Activated CD4-positive, alpha-beta T cell treated with anti-CD3 and anti-CD28 coated beads, Interleukin-2, amount 50 U/mL, for 4 hours (primary cell): ENCODE measurements at regions not wholly inside any gene's neighbourhood (a gene's known extent, or its start where the extent isn't known, plus 50 kb on each side); places are given as distances from the start of the nearest gene placed in this dataset.

Experiments used
- DNase-seq, 2 experiments: peaks; one replicate each; pipeline ENCODE4 v3.0.0-alpha.2; 2020

DNA sequence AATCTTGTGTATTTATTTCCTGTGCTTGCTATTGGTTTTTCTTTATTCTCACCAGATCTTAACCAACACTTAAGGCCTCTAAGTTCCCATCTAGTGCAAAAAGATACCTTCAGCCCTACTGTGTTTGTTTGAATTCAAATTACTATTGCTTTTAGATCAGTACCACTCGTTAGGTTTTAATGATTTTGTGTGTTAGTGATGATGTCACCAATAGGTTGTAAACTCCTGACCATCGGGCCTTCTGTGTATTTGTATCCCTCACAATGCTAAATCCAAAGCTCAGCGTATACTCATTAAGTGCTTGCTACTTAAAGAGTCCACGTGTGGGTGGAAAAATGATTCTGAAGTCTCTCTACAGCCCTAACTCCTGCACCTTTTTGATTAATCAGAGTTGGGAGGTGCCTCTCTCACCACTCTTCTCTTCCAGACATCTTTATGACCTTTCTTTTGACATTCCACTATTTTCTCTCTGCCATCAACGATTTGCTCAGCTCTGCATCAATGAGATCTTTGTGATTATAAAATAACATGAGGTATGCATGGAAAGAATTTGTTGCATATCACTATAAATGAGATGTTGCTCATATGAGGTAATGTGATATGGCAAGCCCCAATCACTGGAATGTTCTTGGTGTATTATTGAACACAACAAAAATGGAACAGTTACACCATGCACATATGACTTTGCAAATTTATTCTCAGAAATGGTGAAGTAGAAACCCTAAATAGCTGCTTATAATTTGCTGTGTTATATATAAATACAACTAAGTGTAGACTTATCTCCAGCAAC lies 55.1 kb upstream of the LAMA2 start:
- no peak for DNase-seq

DNA sequence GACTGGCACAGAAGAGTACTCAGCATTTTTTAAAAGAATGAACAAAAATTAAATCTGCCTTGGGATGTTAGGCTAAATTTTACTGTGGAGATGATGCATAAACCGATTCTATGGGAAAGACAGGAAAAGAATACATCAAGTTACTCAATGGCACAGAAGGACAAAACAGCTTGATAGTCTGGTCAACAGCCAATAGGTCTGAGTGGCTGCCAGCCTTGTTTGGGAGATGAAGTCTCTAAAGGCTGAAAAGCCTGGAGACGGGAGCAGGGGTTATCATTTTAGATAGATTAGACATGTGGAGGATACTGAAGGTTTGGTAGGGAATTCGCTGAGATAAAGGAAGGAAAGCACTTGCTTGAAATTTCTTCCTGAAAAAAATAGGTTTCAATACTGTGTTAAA lies 56.3 kb upstream of the LAMA2 start:
- DNase-seq, result no peak

DNA sequence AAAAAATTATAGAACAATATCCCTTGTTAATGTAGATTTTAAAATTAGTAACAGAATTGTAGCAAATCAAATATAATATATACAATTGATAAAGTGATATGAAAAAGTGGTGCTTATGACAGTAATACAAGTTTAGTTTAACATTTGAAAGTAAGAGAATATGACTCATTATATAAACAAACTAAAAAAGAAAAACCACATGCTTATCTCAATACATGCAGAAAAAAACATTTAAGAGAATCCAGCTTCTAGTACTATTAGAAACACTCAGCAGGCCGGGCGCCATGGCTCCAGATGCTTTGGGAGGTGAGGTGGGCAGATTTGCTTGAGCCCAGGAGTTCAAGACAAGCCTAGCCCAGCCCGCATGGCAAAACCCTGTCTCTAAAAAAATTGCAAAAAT lies 60.7 kb upstream of the LAMA2 start:
- DNase-seq, result no peak

DNA sequence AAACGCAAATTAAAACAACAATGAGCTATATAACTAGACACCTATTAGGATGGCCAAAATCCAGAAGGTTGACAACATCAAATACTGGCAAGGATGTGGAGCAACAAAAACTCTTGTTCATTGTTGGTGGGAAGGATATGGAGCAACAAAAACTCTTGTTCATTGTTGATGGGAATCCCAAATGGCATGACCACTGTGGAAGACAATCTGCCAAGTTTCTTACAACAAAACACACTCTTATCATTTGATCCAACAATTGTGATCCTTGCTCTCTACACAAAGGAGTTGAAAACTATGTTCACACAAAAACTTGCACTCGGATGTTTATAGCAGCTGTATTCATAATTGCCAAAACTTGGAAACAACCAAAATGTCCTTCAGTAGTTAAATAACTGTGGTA lies 61.8 kb upstream of the LAMA2 start:
- DNase-seq, result no peak

DNA sequence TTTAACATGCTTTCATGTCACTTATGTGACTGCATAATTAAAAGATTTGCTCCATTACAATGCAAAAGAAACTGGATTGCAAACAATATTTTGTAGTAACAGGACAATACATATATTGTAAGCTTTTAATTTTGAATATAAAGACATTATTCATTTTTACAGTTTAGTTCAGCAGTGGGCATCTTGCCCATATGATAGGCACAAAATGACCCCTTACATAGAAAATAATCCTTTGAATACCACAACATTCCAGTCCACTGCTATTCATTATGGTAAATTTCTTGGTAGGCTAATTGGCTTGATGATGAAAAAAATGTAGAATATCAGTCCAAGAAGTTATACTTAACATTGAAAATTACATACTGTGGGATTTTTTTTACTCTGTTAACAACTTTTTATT lies 74.1 kb upstream of the LAMA2 start:
- no peak for DNase-seq

DNA sequence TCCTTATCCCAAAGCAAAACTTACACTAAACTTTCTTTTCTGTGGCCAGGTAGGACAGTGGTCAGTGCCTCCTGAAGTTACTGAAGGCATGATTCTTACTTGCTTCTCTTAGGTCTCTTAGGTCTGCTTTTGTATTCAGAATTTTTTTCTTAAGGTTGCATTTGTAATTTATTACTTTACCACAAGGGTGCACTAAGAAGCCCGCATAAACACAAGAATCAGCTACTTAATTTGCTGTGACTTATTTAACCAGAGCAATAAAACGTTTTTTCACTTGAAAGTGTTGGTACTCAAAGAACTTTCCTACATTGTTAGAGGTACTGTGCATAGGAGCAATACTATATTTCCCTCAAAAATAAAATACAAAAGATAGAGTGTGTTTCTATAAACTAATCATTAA lies 75.4 kb upstream of the LAMA2 start:
- no peak for DNase-seq

DNA sequence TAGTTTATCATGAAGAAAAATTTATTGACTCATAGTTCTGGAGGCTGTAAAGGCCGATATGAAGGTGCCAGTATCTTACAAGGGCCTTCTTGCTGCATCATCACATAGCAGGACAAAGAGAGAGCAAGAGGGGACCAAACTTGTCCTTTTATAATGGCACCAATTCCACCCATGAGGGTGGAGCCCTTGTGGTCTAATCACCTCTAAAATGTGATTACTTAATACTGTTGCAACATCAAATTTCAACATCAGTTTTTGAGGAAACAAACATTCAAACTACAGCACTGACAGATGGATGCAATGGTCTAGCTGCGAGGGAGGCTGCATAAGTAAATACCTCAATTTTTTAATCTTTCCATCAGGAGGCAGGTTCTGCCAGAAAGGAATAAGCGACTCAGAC lies 76.7 kb upstream of the LAMA2 start:
- DNase-seq, result no peak

DNA sequence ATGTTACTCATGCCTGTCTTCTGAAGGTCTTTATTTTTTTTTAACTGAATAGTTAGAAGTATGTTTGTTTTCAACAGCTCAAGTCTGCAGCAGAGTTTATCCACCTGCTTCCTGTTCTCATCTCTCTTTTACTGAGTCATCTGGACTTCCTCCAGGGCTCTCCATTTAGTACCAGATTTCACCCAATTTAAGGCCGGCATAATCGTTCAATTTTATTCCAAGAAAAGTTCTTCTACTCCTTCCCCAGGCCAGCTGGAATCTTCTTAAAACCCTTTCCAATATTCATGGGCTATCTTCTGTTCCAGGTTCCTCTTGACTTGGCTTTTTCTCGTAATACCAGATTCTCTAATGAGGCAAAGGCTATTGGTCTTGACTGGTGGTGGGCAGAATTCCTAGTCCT lies 79.0 kb upstream of the LAMA2 start:
- DNase-seq, result no peak

DNA sequence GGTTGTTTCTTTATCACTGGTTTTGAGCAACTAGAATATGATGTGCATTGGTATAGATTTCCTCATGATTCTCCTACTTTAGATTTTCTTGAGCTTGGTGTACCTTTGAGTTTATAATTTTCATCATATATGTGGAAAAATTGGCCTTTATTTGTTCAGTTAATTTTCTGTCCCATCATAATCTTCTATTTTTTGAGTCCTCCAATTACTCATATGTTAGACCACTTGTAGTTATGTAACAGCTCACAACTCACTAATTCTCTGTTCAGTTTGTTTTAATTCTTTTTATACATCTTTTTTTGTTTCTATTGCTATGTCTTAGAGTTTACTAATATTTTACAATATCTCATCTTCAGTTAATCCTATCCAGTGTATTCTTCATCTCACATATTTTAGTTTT lies 81.3 kb upstream of the LAMA2 start:
- DNase-seq, result no peak

DNA sequence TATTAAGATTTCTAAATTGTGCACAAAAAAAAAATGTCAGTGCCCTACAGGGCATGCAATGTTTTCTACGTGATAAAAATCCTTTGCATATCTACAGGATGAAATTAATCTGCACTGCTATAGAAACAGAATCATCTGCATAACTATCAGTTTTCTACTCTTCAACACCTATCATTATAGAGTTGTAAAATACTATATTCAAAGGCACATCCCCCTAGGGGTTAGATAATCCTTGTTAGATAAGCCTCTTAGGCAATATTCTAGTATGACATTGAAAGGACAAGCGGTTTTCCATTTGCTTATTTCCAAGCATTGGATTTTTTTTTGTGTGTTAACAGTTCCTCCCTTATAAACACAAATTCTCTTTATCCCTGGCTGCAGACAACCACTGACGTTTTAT lies 98.7 kb upstream of the LAMA2 start:
- no peak for DNase-seq

DNA sequence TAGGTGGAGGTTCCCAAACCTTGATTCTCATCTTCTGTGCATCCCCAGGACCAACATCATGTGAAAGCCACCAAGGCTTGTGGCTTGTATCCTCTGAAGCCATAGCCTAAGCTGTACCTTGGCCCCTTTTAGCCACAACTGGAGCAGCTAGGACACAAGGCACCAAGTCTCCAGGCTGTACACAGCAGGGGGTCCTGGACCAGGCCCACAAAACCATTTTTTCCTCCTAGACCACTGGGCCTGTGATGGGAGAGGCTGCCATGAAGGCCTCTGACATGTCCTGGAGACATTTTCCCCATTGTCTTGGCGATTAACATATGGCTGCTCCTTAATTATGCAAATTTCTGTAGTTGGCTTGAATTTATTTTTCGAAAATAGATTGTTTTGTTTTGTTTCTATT lies 114.8 kb upstream of the LAMA2 start:
- DNase-seq, result no peak

DNA sequence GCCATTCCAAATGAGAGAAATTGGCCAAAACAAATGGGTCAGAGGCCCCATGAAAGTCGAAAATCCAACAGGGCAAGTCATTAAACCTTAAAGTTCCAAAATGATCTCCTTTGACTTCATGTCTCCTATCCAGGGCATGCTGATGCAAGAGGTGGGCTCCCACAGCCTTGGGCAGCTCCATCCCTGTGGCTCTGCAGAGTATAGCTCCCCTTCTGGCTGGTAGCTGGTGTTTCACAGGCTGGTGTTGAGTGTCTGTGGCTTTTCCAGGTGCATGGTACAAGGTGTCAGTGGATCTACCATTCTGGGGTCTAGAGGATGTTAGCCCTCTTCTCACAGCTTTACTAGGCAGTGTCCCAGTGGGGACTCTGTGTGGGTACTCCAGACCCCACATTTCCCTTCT lies 115.2 kb upstream of the LAMA2 start:
- DNase-seq, result no peak

DNA sequence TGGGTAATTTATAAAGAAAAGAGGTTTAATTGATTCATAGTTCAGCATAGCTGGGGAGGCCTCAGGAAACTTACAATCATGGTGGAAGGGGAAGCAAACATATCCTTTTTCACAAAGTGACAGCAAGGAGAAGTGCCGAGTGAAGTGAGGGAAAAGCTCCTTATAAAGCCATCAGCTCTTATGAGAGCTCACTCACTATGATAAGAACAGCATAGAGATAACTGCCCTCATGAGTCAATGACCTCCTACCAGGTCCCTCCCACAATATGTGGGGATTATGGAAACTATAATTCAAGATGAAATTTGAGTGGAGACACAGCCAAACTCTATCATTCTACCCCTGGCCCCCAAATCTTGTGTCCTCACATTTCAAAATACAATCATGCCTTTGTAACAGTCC lies 115.8 kb upstream of the LAMA2 start:
- no peak for DNase-seq

DNA sequence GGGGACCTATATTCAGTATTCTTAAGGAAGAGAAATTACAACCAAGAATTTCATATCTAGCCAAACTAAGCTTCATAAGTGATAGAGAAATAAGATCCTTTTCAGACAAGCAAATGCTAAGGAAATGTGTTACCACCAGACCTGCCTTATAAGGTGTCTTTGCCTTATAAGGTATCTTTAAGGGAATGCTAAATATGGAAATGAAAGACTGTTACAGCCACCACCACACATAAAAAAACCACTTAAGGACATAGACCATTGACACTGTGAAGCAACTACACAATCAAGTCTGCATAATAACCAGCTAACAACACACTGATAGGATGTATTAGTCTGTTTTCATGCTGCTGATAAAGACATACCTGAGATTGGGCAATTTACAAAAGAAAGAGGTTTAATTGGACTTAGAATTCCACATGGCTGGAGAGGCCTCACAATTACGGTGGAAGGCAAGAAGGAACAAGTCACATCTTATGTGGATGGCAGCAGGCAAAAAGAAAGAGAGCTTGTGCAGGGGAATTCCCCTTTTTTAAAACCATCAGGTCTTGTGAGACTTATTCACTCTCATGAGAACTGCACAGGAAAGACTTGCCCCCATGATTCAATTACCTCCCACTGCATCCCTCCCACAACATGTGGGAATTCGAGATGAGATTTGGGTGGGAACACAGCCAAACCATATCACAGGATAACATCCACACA lies 119.2 kb upstream of the LAMA2 start:
- DNase-seq, result no peak

DNA sequence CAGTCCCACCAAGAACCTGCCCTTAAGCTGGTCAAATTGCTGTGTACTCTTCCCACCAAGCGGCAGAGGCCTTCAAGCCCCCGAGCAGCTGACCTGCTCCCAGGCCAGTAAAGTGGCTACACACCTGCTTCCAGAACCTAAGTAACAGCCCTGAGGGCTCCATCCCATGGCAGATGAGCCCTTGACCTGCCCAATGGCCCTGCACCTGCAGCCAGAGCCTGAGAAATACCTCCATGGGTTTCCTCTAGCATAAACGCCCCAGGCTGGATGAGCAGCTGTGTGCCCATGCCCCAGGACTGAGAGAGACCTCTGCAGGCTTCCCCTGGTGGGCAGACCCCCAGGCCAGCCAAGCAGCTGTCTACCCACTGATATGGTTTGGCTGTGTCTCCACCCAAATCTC lies 123.0 kb upstream of the LAMA2 start:
- DNase-seq, result no peak

DNA sequence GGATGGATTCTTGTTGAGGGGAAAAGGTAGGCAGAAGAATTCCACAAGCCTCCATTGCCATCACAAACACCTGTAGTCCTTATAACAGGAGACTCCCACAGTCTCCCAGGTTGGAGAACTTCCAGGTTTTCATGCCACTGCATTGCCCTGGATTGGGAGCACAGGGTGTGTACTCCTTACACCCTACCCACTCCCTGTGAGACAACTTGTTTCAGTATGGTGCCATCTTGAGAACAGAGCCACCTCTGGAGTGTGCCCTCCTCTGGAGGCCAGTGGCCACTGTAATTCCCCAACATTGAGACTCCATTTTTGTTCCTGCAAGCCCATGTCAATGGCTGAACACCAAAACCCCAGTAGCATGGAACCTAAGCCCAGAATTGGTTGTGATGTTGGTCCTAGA lies 123.5 kb upstream of the LAMA2 start:
- DNase-seq, result no peak

DNA sequence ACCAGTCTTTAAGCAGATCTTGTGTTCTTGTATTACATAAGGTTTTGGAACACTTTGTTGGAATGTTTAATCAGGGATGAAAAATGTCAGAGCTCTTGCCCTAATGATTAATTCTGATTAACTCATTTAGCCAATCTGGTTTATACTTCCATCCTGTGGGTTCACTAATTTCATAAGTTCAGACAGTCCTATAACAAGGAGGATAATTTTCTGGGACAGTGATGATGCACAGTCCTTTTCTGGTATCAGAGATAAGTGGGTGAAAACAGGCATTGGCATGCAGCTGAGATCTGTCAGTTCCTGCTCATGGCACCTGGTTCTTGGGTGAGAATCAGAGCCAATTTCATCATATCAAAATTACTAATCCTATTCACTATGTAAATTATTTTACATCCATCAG lies 125.0 kb upstream of the LAMA2 start:
- DNase-seq, result no peak

DNA sequence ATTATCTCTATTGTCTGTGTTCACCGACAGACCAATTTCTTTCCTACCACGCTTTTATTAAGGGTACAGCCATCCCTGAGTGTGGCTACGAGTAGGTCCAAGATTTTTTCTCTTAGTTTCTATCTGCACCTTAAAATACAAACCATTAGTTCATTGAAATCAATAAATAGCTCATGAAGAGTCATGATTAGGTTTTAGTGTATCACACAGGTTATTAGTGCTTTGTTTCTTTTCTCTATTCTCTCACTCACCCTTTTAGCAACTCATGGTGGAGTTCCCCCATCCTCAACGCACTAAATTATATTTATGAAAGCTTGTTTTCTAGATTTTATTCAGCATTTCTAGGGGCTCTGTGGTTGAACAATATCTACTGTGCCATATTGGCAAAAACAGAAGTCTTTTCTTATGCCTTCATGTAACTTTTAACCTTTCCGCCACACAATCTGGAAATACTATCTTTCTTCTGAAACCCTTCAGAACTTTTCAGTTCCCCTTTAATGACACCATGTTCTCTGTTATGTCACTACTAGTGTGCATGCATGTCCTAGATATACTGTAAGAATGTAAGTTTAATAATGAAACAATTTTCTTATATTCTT lies 128.2 kb upstream of the LAMA2 start:
- DNase-seq, result no peak

DNA sequence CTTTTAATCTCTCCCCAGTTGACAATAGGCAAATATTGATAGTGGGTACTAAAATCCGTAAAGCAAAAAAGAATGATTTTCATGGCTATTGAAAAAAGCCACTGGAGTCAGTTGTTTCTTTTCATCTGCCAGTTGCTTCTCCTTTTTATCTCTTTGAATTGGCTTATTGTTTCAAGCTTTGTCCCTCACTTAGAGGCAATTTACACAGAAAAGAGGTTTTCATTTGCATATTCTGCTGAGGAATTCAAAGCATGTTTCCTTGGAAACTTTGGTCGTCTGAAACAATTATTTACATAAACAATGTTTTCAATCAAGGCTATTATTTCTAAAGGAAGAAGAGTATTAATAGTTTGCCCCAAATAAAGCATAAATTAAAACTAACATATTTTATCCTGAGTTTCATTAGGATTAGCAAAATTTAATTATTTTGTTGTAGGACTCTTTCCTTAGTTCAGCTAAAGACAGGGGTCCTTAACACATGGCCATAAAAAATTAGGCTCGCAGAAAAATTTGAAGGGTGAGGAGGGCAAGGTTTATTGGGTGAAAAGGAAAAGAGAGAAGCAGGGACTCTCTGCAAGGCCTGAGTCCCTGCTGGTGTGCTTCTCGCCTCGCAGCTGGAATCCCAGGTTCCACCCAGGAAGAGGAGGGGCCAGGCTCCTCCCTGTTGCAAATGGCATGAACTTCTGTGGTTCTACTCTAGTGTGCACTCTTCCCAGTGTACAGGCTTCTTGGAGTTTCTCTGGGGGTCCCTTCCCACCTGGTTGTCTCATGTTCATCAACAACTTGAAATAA lies 138.8 kb upstream of the LAMA2 start:
- DNase-seq, result no peak

DNA sequence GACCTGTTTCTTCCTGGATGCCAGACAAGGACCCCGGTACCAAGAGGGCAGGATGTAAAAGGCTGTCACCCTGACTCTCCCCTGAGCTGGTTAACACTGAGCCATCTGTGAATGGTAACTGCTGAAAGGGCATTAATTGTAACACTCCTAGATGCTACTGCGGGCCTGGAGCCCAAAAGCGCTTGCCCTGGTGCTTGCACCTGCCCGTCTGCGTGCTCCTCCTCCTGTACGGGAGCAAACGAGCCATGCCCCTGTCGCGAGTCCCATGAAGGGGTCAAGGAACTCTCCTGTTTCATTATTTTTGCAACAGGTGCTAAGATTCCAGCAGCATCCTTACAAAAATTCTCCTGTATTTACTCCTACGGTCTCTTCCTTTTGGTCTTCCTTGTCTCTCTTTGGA lies 140.0 kb upstream of the LAMA2 start:
- no peak for DNase-seq

DNA sequence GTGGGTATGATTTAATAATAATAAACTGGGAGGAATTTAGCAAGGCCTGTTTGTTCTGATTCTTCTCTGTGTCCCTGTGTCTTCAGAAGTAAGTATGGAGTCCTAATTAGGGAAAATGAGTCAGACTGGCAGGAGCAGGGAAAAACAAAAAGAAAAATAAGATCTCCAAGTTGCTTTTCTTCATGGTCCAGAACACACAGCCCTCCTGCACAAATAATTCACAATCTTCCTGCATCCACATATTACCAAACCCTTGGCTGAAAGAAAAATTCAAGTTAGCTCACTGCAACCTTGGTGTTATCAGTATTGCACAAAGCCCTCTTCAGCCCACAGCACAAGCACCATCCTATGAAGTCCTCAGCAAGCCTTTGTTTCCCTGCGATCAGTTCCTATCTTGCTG lies 142.0 kb upstream of the LAMA2 start:
- no peak for DNase-seq

DNA sequence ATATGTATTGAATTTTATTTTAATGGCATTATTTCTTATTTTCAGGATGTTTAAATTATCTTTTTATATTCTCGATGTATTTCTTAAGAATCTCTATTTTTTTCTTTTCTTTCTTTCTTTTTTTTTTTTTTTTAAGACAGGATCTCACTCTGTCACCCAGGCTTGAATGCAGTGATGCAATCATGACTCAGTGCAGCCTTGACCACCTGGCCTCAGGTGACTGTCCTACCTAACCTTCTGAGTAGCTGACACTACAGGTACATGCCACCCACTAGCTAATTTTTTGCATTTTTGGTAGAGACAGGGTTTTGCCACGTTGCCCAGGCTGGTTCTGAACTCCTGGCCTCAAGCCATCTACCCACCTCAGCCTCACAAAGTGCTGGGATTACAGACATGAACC lies 143.8 kb upstream of the LAMA2 start:
- no peak for DNase-seq

DNA sequence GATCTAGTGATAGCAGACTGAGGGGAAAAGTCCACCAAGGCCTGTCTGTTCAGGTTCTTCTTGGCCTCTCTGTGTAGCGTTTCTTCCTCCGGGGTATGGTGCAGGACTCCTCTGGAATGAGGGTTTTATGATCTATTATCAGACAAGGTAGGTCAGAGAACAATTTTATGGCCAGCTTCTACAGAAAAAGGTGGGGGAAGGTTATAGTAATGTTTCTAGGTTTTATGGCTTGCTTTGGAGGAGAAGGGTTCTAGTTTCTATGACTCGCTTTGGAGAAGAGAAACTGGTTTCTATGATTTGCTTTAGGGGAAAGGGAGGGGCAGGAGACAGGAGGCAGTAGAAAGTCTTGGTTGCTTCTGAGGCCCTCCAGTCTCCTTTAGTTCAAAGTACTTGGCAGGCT lies 144.8 kb upstream of the LAMA2 start:
- no peak for DNase-seq

DNA sequence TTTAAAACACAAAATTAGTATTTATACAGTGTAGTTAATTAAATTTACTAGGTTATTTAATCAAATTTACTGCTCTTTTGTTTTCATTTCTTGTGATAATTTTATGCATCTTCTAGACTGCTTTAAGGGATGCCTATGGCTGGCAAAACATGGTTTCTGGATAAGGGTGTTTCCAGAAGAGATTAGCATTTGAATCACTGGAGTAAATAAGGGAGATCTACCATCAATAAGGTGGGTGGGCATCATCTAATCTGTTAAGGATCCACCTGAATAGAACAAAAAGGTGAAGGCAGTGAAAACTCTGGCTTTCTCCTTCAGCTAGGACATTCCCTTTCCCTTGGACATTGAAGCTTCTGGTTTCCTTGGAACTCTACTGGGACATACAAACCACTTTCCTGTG lies 146.2 kb upstream of the LAMA2 start:
- no peak for DNase-seq
